PC-9 (cell line): ENCODE measurements at regions not wholly inside any gene's neighbourhood (a gene's known extent, or its start where the extent isn't known, plus 50 kb on each side); places are given as distances from the start of the nearest gene placed in this dataset.

Experiments
- BruUV-seq: library from RNA; stranded (reverse); fragments of 400-500 nt; replicated peaks from 2 replicates; lab custom pipeline; 2021; lab: Mats Ljungman, UMichigan
- CTCF ChIA-PET: fragments of 300-600 bp; sonication (Branson Sonifier 250); formaldehyde crosslinking; loops from one replicate; lab custom pipeline; 2022; ENCODE audit warnings: antibody characterized with exemption; lab: Charles Lee
- POLR2A ChIA-PET: fragments of 300-600 bp; sonication (Branson Sonifier 250); formaldehyde crosslinking; loops from one replicate; lab custom pipeline; 2022; ENCODE audit warnings: antibody characterized with exemption; ENCODE audit not compliant: unreplicated experiment; lab: Charles Lee
- DNase-seq, 2 experiments: peaks; one replicate each; pipeline versions ENCODE4 v3.0.0 to v3.0.0-alpha.2; 2015 to 2022; ENCODE audit warnings: mixed read lengths in 1 of 2
- H2AFZ ChIP-seq: fragments of 200-600 bp; sonication (generic); 2 replicates; pipeline ENCODE4 v1.8.1; 2017; ENCODE audit warnings: antibody characterized with exemption
- H3F3A ChIP-seq: fragments of 200-600 bp; sonication (generic); 2 replicates; pipeline ENCODE4 v1.8.1; 2017; ENCODE audit warnings: antibody characterized with exemption, mild to moderate bottlenecking, low read depth; ENCODE audit not compliant: insufficient read depth
- H3K27ac ChIP-seq: fragments of 200-600 bp; sonication (generic); 2 replicates; pipeline ENCODE4 v1.6.1; 2016; ENCODE audit warnings: mixed run types
- H3K27me3 ChIP-seq: fragments of 200-600 bp; sonication (generic); 2 replicates; pipeline ENCODE4 v1.6.1; 2016; ENCODE audit warnings: low read depth, mixed run types; ENCODE audit not compliant: insufficient read depth
- H3K36me3 ChIP-seq: fragments of 200-600 bp; sonication (generic); 2 replicates; pipeline ENCODE4 v1.6.1; 2016; ENCODE audit warnings: low read depth, mixed run types
- H3K4me1 ChIP-seq: fragments of 200-600 bp; sonication (generic); replicated peaks from 2 replicates; pipeline ENCODE4 v1.6.1; 2016; ENCODE audit warnings: mixed run types; ENCODE audit not compliant: insufficient read depth
- H3K4me2 ChIP-seq: fragments of 200-600 bp; sonication (generic); 2 replicates; pipeline ENCODE4 v1.6.1; 2017; ENCODE audit warnings: mixed run types
- H3K4me3 ChIP-seq: fragments of 200-600 bp; sonication (generic); 2 replicates; pipeline ENCODE4 v1.6.1; 2016; ENCODE audit warnings: mixed run types
- H3K79me2 ChIP-seq: fragments of 200-600 bp; sonication (generic); 2 replicates; pipeline ENCODE4 v1.6.1; 2017; ENCODE audit warnings: low read depth, mixed run types
- H3K9me2 ChIP-seq: fragments of 200-600 bp; sonication (generic); 2 replicates; pipeline ENCODE4 v1.8.1; 2017; ENCODE audit warnings: mild to moderate bottlenecking; ENCODE audit not compliant: insufficient read depth
- H3K9me3 ChIP-seq: fragments of 200-600 bp; sonication (generic); 2 replicates; pipeline ENCODE4 v1.8.1; 2016; ENCODE audit warnings: low read depth; ENCODE audit not compliant: insufficient read depth
- H4K20me1 ChIP-seq: fragments of 200-600 bp; sonication (generic); 2 replicates; pipeline ENCODE4 v1.8.1; 2017; ENCODE audit not compliant: insufficient read depth
- EZH2 ChIP-seq: fragments of 200-600 bp; sonication (generic); IDR thresholded peaks from 2 replicates; pipeline ENCODE4 v1.8.0; 2017; ENCODE audit warnings: antibody characterized with exemption, low read depth
- intact Hi-C: fragments of 100-400 bp; cut with micrococcal nuclease; formaldehyde crosslinking; loops from one replicate; pipeline ENCODE4 v1.10.0; 2022; ENCODE audit not compliant: unreplicated experiment
- TF ChIP-seq, protein P1 (sequence below): fragments of 200-600 bp; sonication (generic); conservative IDR thresholded peaks from 2 replicates; pipeline ENCODE4 v1.6.1; 2017; ENCODE audit warnings: mixed run types, antibody characterized with exemption, mild to moderate bottlenecking, moderate library complexity

DNA sequence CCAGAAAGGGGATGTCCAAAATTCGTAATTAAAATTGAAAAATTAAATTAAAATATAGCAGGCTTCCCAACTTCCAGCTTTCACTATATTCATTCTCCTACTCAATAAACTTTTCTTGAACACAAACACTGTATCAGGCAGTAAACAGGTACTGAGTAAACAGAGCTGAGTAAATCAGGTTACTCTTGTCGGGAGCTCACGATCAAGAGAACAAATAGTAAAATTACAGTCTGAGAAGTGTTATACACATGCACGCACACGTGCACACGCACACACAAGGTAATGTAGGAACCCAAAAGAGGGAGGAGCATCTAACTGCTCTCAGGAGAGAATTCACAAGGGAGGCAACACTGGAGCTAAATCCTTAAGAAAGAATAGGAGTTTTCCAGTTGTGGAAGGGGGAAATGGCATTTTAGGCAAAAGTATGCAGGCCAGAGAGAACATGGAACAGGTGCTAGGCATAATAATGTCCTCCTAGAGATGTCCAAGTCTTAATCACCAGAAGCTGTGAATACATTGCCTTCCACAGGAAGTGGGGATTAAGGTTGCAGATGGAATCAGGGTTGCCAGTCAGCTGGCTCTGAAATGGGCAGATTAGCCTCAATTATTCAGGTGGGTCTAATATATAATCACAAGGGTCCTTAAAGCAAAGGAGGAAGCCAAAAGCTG is 598.8 kb upstream of the BRINP1 start:
- no TSS peak for BruUV-seq
- H4K20me1 ChIP-seq = no peaks in the 10 kb centered on the region
- H3K4me3 ChIP-seq = no peak overlapping the region
- H2AFZ ChIP-seq = no peak overlapping the region
- H3K79me2 ChIP-seq = no peaks in the 10 kb centered on the region
- intact Hi-C loops = loop anchor here (5.0 kb wide), 1 partner anchor 411 kb away; no protein-coding TSS in a partner anchor
- CTCF ChIA-PET = interaction anchor here (0.6 kb wide), 1 partner anchor 504 kb away, joined by 3 read pairs; no protein-coding TSS in a partner anchor
- POLR2A ChIA-PET = no interaction called here
- H3K4me2 ChIP-seq = no peak overlapping the region
- no peaks in the 10 kb centered on the region for H3K9me3 ChIP-seq
- no peaks in the 10 kb centered on the region for H3K36me3 ChIP-seq
- H3K4me1 ChIP-seq = no peaks in the 10 kb centered on the region
- peaks cover 15% of the 10 kb centered on the region for H3K27me3 ChIP-seq
- H3F3A ChIP-seq = no peaks in the 10 kb centered on the region
- H3K9me2 ChIP-seq = no peaks in the 10 kb centered on the region
- H3K27ac ChIP-seq = no peak overlapping the region
- TF ChIP-seq EZH2 = no peak
- TF ChIP-seq, protein P1, sequence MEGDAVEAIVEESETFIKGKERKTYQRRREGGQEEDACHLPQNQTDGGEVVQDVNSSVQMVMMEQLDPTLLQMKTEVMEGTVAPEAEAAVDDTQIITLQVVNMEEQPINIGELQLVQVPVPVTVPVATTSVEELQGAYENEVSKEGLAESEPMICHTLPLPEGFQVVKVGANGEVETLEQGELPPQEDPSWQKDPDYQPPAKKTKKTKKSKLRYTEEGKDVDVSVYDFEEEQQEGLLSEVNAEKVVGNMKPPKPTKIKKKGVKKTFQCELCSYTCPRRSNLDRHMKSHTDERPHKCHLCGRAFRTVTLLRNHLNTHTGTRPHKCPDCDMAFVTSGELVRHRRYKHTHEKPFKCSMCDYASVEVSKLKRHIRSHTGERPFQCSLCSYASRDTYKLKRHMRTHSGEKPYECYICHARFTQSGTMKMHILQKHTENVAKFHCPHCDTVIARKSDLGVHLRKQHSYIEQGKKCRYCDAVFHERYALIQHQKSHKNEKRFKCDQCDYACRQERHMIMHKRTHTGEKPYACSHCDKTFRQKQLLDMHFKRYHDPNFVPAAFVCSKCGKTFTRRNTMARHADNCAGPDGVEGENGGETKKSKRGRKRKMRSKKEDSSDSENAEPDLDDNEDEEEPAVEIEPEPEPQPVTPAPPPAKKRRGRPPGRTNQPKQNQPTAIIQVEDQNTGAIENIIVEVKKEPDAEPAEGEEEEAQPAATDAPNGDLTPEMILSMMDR = no peak
- no peak for DNase-seq

DNA sequence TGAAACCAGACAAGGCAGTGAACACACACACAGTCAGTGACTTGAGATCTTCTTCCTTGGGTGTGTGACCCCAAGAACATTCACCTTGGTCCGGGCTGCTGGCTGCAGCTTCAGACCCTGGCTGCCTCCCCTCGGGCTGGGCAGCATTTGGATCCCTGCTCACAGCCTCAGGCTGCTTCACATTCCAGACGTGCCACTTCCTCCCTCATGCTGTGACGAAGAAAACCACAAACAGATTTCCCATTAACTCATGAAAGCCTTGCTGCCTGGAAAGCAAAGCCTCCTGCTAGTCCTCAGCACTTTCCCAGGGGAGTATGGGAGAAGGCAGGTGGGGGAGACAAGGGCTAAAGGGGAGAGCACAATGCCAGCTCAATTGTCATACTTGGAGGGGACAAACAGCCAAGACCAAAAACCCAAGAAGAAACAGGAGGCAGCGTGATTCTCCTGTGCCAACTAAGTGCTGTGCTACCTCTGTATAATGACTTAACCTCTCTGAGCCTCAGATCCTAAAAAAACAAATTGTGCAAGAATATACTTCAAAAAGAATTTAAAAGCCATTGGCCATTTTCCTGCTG is 594.6 kb upstream of the BRINP1 start:
- peak; percentile 46 to 52 for DNase-seq
- Histone ChIP-seq H3K9me3 (no peaks in the 10 kb centered on the region), H3K4me2 (no peak overlapping the region), H3K4me3 (no peak overlapping the region), H3K4me1 (no peaks in the 10 kb centered on the region), H3F3A (no peaks in the 10 kb centered on the region), H3K9me2 (no peaks in the 10 kb centered on the region), H3K36me3 (no peaks in the 10 kb centered on the region), H2AFZ (no peak overlapping the region), H4K20me1 (no peaks in the 10 kb centered on the region), H3K27ac (no peak overlapping the region), H3K79me2 (no peaks in the 10 kb centered on the region), H3K27me3 (peaks cover 7% of the 10 kb centered on the region)
- BruUV-seq = no TSS peak
- CTCF ChIA-PET = no interaction called here
- intact Hi-C loops = loop anchor here (5.0 kb wide), 1 partner anchor 513 kb away; no protein-coding TSS in a partner anchor
- POLR2A ChIA-PET = no interaction called here
- TF ChIP-seq, protein P1 = no peak
- TF ChIP-seq EZH2 = no peak

DNA sequence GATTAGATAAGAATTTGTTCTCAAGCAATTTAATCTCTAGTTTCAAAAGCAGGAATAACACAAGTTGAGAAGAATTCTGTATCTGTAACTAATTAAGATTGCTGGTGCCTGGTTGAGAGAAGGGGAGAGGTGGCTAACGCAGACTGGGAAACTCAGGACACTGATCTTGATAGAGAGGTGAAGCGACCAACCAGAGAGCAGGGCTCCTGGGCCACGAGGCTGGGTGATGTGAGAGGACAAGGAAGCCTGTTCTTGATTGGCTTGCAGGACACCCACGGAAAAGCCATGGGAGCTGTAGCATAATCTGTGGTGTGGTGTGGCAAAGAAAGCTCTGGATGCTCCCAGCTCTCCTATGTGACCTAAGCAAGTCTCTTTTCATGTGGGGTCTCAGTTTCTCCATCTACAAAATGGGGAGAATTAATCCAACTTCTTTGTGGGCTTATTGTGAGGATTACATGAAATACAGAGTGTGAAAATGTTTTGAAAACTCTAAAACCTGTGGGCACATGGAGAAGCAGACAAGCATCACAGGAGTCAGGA is 594.1 kb upstream of the BRINP1 start:
- intact Hi-C loops = loop anchor here (5.0 kb wide), 1 partner anchor 514 kb away; no protein-coding TSS in a partner anchor
- no peaks in the 10 kb centered on the region for H4K20me1 ChIP-seq
- H3K9me3 ChIP-seq = no peaks in the 10 kb centered on the region
- no peak overlapping the region for H3K4me3 ChIP-seq
- H3K27me3 ChIP-seq = peaks cover 10% of the 10 kb centered on the region
- ChIA-PET CTCF (no interaction called here), POLR2A (no interaction called here)
- H3K27ac ChIP-seq = no peak overlapping the region
- BruUV-seq = no TSS peak
- H3K36me3 ChIP-seq = no peaks in the 10 kb centered on the region
- TF ChIP-seq, protein P1 = no peak
- no peak for TF ChIP-seq EZH2
- no peak for DNase-seq
- no peak overlapping the region for H2AFZ ChIP-seq
- H3K9me2 ChIP-seq = no peaks in the 10 kb centered on the region
- H3K79me2 ChIP-seq = no peaks in the 10 kb centered on the region
- H3K4me2 ChIP-seq = no peak overlapping the region
- H3K4me1 ChIP-seq = no peaks in the 10 kb centered on the region
- no peaks in the 10 kb centered on the region for H3F3A ChIP-seq
